ENCODE measurements at regions not wholly inside any gene's neighbourhood (a gene's known extent, or its start where the extent isn't known, plus 50 kb on each side); places are given as distances from the start of the nearest gene placed in this dataset.
"Not testable (repeated sequence)": the region's sequence is repeated elsewhere in the genome, so short reads cannot be mapped to it uniquely, and the experiment has no call there.

DNA sequence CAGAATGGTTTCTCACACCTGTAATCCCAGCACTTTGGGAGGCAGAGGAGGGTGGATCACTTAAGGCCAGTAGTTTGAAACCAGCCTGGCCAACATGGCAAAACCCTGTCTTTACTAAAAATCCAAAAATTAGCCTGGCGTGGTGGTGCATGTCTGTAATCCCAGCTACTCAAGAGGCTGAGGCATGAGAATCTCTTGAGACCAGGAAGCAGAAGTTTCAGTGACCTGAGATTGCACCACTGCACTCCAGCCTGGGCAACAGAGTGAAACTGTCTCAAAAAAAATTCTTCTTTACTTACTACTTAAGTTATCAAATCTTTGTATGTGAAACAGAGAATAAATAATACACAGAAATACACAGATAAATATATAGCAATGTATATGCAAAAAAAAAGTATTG lies 210.2 kb upstream of the NRG3 start:
- H3K14ac ChIP-seq (ENCODE audit: insufficient read length); H3K9ac ChIP-seq (replicated peaks in 1 of 4; ENCODE audit: extremely low read depth in 1 of 4, low read depth in 3 of 4, low read length in 3 of 4); H4K20me1 ChIP-seq (replicated peaks in 1 of 2; ENCODE audit: control insufficient read depth in 1 of 2, insufficient read depth in 2 of 2, low read length in 2 of 2); H4K91ac ChIP-seq (replicated peaks; ENCODE audit: insufficient read length, low read length); H3K79me2 ChIP-seq (ENCODE audit: control insufficient read depth in 1 of 2, insufficient read depth in 2 of 2, low read length in 2 of 2); H2AK5ac ChIP-seq (ENCODE audit: low read depth, low read length); H2AFZ ChIP-seq (ENCODE audit: low read length); H3K23ac ChIP-seq (ENCODE audit: insufficient read length); H3K18ac ChIP-seq (ENCODE audit: extremely low read depth, low read length); H3K23me2 ChIP-seq (ENCODE audit: low read depth, low read length); FAIRE-seq; POLR2A ChIA-PET (ENCODE audit: partially characterized antibody); H4K5ac ChIP-seq (ENCODE audit: insufficient read length, low read depth, low read length); H4K8ac ChIP-seq (ENCODE audit: extremely low read depth, insufficient read depth, low read length); H2BK5ac ChIP-seq (ENCODE audit: low read depth, low read length); H2BK15ac ChIP-seq (ENCODE audit: low read length); H3K27me3 ChIP-seq (replicated peaks in 1 of 4; ENCODE audit: control insufficient read depth in 3 of 4, extremely low read depth in 1 of 4, insufficient read depth in 3 of 4, low read length in 3 of 4); H3K79me1 ChIP-seq (ENCODE audit: low read depth, low read length); H3K4ac ChIP-seq (replicated peaks; ENCODE audit: insufficient read length, low read depth, low read length); H2BK20ac ChIP-seq (ENCODE audit: low read length); H2BK12ac ChIP-seq (ENCODE audit: low read depth, low read length); H2BK120ac ChIP-seq (replicated peaks; ENCODE audit: low read depth, low read length); H3K4me1 ChIP-seq (replicated peaks in 1 of 4; ENCODE audit: control insufficient read depth in 3 of 4, insufficient read depth in 4 of 4, low read length in 3 of 4); H3K56ac ChIP-seq (replicated peaks; ENCODE audit: insufficient read length, low read depth, low read length); CTCF ChIA-PET (ENCODE audit: partially characterized antibody); H3K4me2 ChIP-seq (ENCODE audit: insufficient read depth in 1 of 2, low read depth in 2 of 2, low read length in 2 of 2); H3K27ac ChIP-seq (ENCODE audit: low read depth, low read length); H3K36me3 ChIP-seq (ENCODE audit: control insufficient read depth in 2 of 4, insufficient read depth in 4 of 4, low read length in 3 of 4); H3K4me3 ChIP-seq (ENCODE audit: extremely low read depth in 1 of 4, insufficient read depth in 2 of 4, low read depth in 3 of 4, low read length in 4 of 4); H3K9me3 ChIP-seq (ENCODE audit: insufficient read depth in 2 of 2, low read depth in 1 of 2, low read length in 1 of 2); DNase-seq (ENCODE audit: low read depth in 1 of 2, low spot score in 2 of 2): not testable (repeated sequence)
- WGBS, 2 experiments (ENCODE audit: extremely low coverage in 1 of 2, insufficient coverage in 1 of 2, insufficient read length in 1 of 2, insufficient replicate concordance in 2 of 2, low coverage in 1 of 2, low lambda C conversion rate in 2 of 2, missing lambda C conversion rate in 1 of 2) = 93% methylated on average over 1 of the region's 1 CpG; no CpG with 5 or more reads in 1 of the 2 experiments
